ENCODE measurements at regions not wholly inside any gene's neighbourhood (a gene's known extent, or its start where the extent isn't known, plus 50 kb on each side); places are given as distances from the start of the nearest gene placed in this dataset.

DNA sequence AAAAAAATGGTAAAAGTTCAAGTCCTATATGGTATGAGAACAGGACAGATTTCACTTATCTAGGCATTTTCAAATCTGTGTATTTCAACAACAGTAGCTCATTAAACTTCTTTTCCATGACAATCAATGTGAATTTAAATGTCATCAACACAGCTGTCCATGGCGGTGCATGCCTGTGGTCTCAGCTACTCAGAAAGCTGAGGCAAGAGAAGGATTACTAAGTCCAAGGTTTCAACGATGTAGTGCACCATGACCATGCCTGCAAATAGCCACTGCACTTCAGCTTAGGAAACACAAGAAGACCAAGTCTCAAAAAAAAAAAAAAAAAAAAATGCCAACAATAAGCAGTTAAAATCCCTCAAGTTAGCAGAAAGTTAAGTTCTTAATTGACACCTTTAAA lies 214.6 kb downstream of the C12orf50 start:
- H3K4me1 Mint-ChIP-seq: no peaks in the 10 kb centered on the region
- ATAC-seq (ENCODE audit: low read depth) (no peak), DNase-seq (no peak)
- no peak overlapping the region for H3K27ac Mint-ChIP-seq
- H3K36me3 Mint-ChIP-seq (ENCODE audit: low read depth): no peaks in the 10 kb centered on the region
- no peaks in the 10 kb centered on the region for H3K9me3 Mint-ChIP-seq
- TF ChIP-seq, protein P1, sequence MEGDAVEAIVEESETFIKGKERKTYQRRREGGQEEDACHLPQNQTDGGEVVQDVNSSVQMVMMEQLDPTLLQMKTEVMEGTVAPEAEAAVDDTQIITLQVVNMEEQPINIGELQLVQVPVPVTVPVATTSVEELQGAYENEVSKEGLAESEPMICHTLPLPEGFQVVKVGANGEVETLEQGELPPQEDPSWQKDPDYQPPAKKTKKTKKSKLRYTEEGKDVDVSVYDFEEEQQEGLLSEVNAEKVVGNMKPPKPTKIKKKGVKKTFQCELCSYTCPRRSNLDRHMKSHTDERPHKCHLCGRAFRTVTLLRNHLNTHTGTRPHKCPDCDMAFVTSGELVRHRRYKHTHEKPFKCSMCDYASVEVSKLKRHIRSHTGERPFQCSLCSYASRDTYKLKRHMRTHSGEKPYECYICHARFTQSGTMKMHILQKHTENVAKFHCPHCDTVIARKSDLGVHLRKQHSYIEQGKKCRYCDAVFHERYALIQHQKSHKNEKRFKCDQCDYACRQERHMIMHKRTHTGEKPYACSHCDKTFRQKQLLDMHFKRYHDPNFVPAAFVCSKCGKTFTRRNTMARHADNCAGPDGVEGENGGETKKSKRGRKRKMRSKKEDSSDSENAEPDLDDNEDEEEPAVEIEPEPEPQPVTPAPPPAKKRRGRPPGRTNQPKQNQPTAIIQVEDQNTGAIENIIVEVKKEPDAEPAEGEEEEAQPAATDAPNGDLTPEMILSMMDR (IDR thresholded peaks at IDR 0.05): no peak
- intact Hi-C loops (cut with micrococcal nuclease): no loop called here
- no peaks in the 10 kb centered on the region for H3K27me3 Mint-ChIP-seq
- CTCF ChIA-PET: no interaction called here
- H3K4me3 Mint-ChIP-seq: no peak overlapping the region
- POLR2A ChIA-PET: no interaction called here

DNA sequence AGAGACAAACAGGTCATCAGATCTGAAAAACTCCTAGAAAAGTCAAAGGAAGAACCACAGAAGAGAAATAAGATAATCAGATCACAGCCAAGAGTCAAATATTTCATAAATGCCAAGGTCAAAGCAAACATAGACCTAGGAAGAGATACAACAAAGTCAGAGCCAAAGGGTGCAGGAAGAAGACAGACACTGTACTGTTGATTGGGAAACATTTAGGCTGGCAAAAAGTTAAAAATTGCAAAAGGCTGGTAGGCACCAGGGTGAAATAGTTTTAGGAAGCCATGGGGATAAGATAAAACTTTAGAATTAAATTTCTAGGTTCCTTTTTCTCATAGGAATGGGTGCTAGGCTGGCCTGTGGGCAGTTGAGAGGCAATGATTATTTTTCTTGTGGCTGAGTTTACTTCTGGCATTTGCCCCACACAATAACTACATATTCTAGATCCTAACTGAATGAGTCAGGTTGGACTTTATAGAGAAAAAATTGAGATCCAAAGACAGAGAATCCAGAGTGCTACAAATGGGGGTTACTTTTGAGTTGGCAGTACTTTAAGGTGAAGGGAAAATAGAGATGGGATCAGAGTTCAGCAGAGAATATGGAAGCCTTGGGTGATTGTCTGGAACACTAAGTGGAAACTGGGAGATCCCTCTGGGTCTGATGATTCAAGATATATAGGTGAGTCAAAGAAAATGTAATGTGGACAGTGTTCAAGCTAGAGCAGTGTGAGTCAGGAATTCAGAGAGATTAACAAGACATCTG lies 215.5 kb downstream of the C12orf50 start:
- intact Hi-C loops (cut with micrococcal nuclease): no loop called here
- POLR2A ChIA-PET: no interaction called here
- DNase-seq: no peak
- Mint-ChIP-seq H3K4me3 (no peak overlapping the region), H3K27ac (no peak overlapping the region), H3K27me3 (no peaks in the 10 kb centered on the region), H3K36me3 (ENCODE audit: low read depth) (no peaks in the 10 kb centered on the region), H3K4me1 (no peaks in the 10 kb centered on the region), H3K9me3 (no peaks in the 10 kb centered on the region)
- CTCF ChIA-PET: no interaction called here
- ATAC-seq (ENCODE audit: low read depth): no peak
- TF ChIP-seq, protein P1 (IDR thresholded peaks at IDR 0.05): no peak

DNA sequence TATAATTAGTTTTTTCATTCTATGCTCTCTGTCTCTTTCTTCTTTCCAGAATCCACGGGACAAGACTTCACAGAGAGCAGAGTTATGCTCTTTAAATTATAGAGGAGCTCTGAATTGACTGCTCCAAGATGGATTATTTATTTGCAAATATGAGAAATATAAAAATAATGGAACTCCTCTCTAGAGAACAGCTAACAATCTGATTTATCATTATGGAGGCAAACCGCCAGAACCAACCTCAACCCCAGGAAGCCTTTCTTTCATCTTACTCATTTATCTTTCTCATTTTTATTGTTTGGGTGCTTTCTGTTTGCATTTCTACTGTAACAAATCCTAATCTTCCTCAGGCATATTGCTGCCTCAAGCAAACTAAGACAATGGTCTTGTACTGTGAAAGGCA lies 216.5 kb downstream of the C12orf50 start:
- Mint-ChIP-seq H3K36me3 (ENCODE audit: low read depth) (no peaks in the 10 kb centered on the region), H3K27ac (no peak overlapping the region), H3K4me1 (no peaks in the 10 kb centered on the region), H3K9me3 (no peaks in the 10 kb centered on the region), H3K4me3 (no peak overlapping the region), H3K27me3 (no peaks in the 10 kb centered on the region)
- no peak for DNase-seq
- intact Hi-C loops (cut with micrococcal nuclease): no loop called here
- POLR2A ChIA-PET: no interaction called here
- CTCF ChIA-PET: no interaction called here
- TF ChIP-seq, protein P1 (IDR thresholded peaks at IDR 0.05): no peak
- no peak for ATAC-seq (ENCODE audit: low read depth)

DNA sequence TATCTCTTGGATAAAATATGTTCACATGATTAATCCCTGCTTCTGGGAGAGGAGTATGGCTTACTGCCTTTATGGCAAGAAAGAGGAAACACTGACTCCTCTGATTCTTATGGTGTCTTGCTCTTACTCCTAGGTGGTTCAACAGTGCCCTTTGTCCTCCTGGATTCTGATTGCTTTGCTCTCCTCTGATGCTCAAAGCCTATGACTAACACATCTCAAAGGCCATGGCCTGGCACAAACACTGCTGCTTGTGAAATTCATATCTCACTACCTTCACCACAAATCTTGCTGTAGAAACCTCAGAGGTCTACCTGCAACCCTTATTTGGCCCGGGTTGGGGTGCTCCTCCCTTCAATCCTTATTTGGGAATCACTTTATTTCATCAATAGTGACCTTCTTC lies 217.2 kb downstream of the C12orf50 start:
- Mint-ChIP-seq H3K36me3 (ENCODE audit: low read depth) (no peaks in the 10 kb centered on the region), H3K27ac (no peak overlapping the region), H3K4me1 (no peaks in the 10 kb centered on the region), H3K4me3 (no peak overlapping the region), H3K9me3 (no peaks in the 10 kb centered on the region), H3K27me3 (no peaks in the 10 kb centered on the region)
- DNase-seq (no peak), ATAC-seq (ENCODE audit: low read depth) (no peak)
- ChIA-PET POLR2A (no interaction called here), CTCF (no interaction called here)
- TF ChIP-seq, protein P1 (IDR thresholded peaks at IDR 0.05): no peak
- intact Hi-C loops (cut with micrococcal nuclease): no loop called here

DNA sequence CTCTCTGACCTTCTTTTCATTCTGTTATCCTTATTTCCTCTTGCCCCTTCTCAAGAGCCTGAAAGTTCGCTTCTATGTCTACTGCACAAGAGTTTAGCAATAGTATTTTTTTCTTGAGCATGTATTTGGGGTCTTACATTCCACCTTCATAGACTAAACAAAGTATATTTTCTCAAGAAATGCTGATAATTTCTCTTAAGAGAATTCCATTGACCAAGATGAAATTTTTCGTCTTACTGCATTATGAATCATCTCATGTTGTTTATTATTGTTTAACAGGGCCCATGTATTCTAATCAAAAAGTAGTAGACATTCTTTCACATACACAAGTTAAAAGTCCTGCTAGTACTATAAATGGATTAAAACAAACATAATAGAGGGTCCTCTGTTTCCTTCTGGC lies 219.3 kb downstream of the C12orf50 start:
- ATAC-seq (ENCODE audit: low read depth): no peak
- no peaks in the 10 kb centered on the region for H3K4me1 Mint-ChIP-seq
- ChIA-PET POLR2A (no interaction called here), CTCF (no interaction called here)
- no peaks in the 10 kb centered on the region for H3K9me3 Mint-ChIP-seq
- H3K27ac Mint-ChIP-seq: no peak overlapping the region
- H3K36me3 Mint-ChIP-seq (ENCODE audit: low read depth): no peaks in the 10 kb centered on the region
- H3K4me3 Mint-ChIP-seq: no peak overlapping the region
- intact Hi-C loops (cut with micrococcal nuclease): no loop called here
- TF ChIP-seq, protein P1 (IDR thresholded peaks at IDR 0.05): no peak
- DNase-seq: no peak
- no peaks in the 10 kb centered on the region for H3K27me3 Mint-ChIP-seq
